Trophoblast cell (in vitro differentiated cells and primary cell): ENCODE measurements at regions not wholly inside any gene's neighbourhood (a gene's known extent, or its start where the extent isn't known, plus 50 kb on each side); places are given as distances from the start of the nearest gene placed in this dataset.

Source experiments
- DNase-seq, 2 donors: peaks; one replicate each; pipeline ENCODE4 v3.0.0-alpha.2; 2016
- H2AFZ ChIP-seq: 2 replicates; pipeline ENCODE4 v1.6.1; 2013; ENCODE audit warnings: low read length, moderate library complexity, mild to moderate bottlenecking; ENCODE audit not compliant: insufficient read depth, poor library complexity
- H2AK5ac ChIP-seq: 2 replicates; pipeline ENCODE4 v1.6.1; 2013; ENCODE audit warnings: mild to moderate bottlenecking, low read length
- H2BK120ac ChIP-seq: 2 replicates; pipeline ENCODE4 v1.6.1; 2013; ENCODE audit warnings: low read length, mild to moderate bottlenecking, moderate library complexity; ENCODE audit not compliant: insufficient read depth, poor library complexity
- H2BK12ac ChIP-seq: 2 replicates; pipeline ENCODE4 v1.6.1; 2013; ENCODE audit warnings: mild to moderate bottlenecking, low read length, moderate library complexity
- H2BK5ac ChIP-seq: 2 replicates; pipeline ENCODE4 v1.6.1; 2013; ENCODE audit warnings: low read length, low read depth, moderate library complexity, mild to moderate bottlenecking; ENCODE audit not compliant: poor library complexity
- H3K14ac ChIP-seq: 2 replicates; pipeline ENCODE4 v1.6.1; 2013; ENCODE audit warnings: mild to moderate bottlenecking, low read length
- H3K18ac ChIP-seq: 2 replicates; pipeline ENCODE4 v1.6.1; 2013; ENCODE audit warnings: mild to moderate bottlenecking, low read length
- H3K23ac ChIP-seq: 2 replicates; pipeline ENCODE4 v1.6.1; 2013; ENCODE audit warnings: low read length
- H3K27ac ChIP-seq: 2 replicates; pipeline ENCODE4 v1.5.1; 2013; ENCODE audit warnings: low read depth, mild to moderate bottlenecking, inconsistent platforms, low read length, moderate library complexity
- H3K27me3 ChIP-seq: 2 replicates; pipeline ENCODE4 v1.6.1; 2013; ENCODE audit warnings: inconsistent platforms, mild to moderate bottlenecking, low read length, moderate library complexity; ENCODE audit not compliant: insufficient read depth
- H3K36me3 ChIP-seq, 2 experiments: 1 replicate in 1 of 2; 2 replicates in 1 of 2; pipeline ENCODE4 v1.6.1; 2013; ENCODE audit warnings: low read length in 2 of 2, mild to moderate bottlenecking in 2 of 2, moderate library complexity in 1 of 2; ENCODE audit not compliant: insufficient read depth in 2 of 2, control insufficient read depth in 1 of 2
- H3K4ac ChIP-seq: 2 replicates; pipeline ENCODE4 v1.6.1; 2013; ENCODE audit warnings: low read depth, mild to moderate bottlenecking, low read length, moderate library complexity
- H3K4me1 ChIP-seq, 2 experiments: 1 replicate in 1 of 2; 2 replicates in 1 of 2; pipeline ENCODE4 v1.6.1; 2013; ENCODE audit warnings: low read length in 2 of 2, mild to moderate bottlenecking in 2 of 2, moderate library complexity in 1 of 2; ENCODE audit not compliant: insufficient read depth in 2 of 2, control insufficient read depth in 1 of 2
- H3K4me2 ChIP-seq: 2 replicates; pipeline ENCODE4 v1.6.1; 2013; ENCODE audit warnings: inconsistent platforms, mild to moderate bottlenecking, low read length, moderate library complexity
- H3K4me3 ChIP-seq: 2 replicates; pipeline ENCODE4 v1.5.1; 2013; ENCODE audit warnings: mild to moderate bottlenecking, low read depth, low read length, inconsistent platforms
- H3K79me1 ChIP-seq: one replicate; pipeline ENCODE4 v1.6.1; 2013; ENCODE audit warnings: low read length
- H3K79me2 ChIP-seq: 2 replicates; pipeline ENCODE4 v1.6.1; 2013; ENCODE audit warnings: low read length, mild to moderate bottlenecking; ENCODE audit not compliant: control insufficient read depth, insufficient read depth, poor library complexity
- H3K9ac ChIP-seq: 2 replicates; pipeline ENCODE4 v1.6.1; 2013; ENCODE audit warnings: mild to moderate bottlenecking, low read length
- H3K9me3 ChIP-seq: 2 replicates; pipeline ENCODE4 v1.6.1; 2013; ENCODE audit warnings: low read depth, mild to moderate bottlenecking, control low read depth, inconsistent platforms, low read length; ENCODE audit not compliant: insufficient read depth
- H4K12ac ChIP-seq: 2 replicates; pipeline ENCODE4 v1.6.1; 2013; ENCODE audit warnings: low read depth, mild to moderate bottlenecking, low read length, moderate library complexity
- H4K8ac ChIP-seq: 2 replicates; pipeline ENCODE4 v1.6.1; 2013; ENCODE audit warnings: low read depth, mild to moderate bottlenecking, low read length, moderate library complexity
- H4K91ac ChIP-seq: one replicate; pipeline ENCODE4 v1.6.1; 2013; ENCODE audit warnings: low read depth, mild to moderate bottlenecking, low read length, moderate library complexity
- WGBS: extraction: QIAGEN DNeasy Blood & Tissue Kit; methylation state at CpG from one replicate; pipeline ENCODE4 v1.1.7; 2013; ENCODE audit warnings: missing lambda C conversion rate; ENCODE audit not compliant: insufficient read length, insufficient coverage; ENCODE audit errors: extremely low coverage; 5-methylcytosine and 5-hydroxymethylcytosine counted together

GRCh38 chr21:17949421-17949820 lies 130.3 kb upstream of the C21orf91 start:
- Histone ChIP-seq H3K14ac (no peak overlapping the region), H3K9ac (no peak overlapping the region), H4K91ac (no peak overlapping the region), H2BK12ac (no peak overlapping the region), H3K79me2 (no peaks in the 10 kb centered on the region), H4K12ac (no peak overlapping the region), H2BK120ac (no peak overlapping the region), H3K79me1 (no peaks in the 10 kb centered on the region), H3K23ac (no peak overlapping the region), H3K27me3 (no peaks in the 10 kb centered on the region), H2AFZ (no peak overlapping the region), H3K9me3 (peaks cover 1% of the 10 kb centered on the region), H4K8ac (no peak overlapping the region), H2BK5ac (no peak overlapping the region), H3K27ac (no peak overlapping the region), H2AK5ac (no peak overlapping the region), H3K4me1 (no peaks in the 10 kb centered on the region), H3K4me2 (no peak overlapping the region), H3K36me3 (no peaks in the 10 kb centered on the region), H3K4ac (no peak overlapping the region), H3K4me3 (no peak overlapping the region), H3K18ac (no peak overlapping the region)
- peak in 1 of 2 donors; percentile 32 for DNase-seq

GRCh38 chr21:17947531-17947930 lies 128.4 kb upstream of the C21orf91 start:
- no peak for DNase-seq
- no peaks in the 10 kb centered on the region for H3K27me3 ChIP-seq
- H3K4me2 ChIP-seq = no peak overlapping the region
- H3K4ac ChIP-seq = no peak overlapping the region
- no peaks in the 10 kb centered on the region for H3K4me1 ChIP-seq
- H3K79me2 ChIP-seq = no peaks in the 10 kb centered on the region
- no peak overlapping the region for H2BK12ac ChIP-seq
- H2AFZ ChIP-seq = no peak overlapping the region
- no peak overlapping the region for H3K9ac ChIP-seq
- no peak overlapping the region for H3K14ac ChIP-seq
- no peak overlapping the region for H3K4me3 ChIP-seq
- no CpG with 5 or more reads among the region's 2 CpGs for WGBS
- no peak overlapping the region for H4K8ac ChIP-seq
- H3K23ac ChIP-seq = no peak overlapping the region
- H2BK120ac ChIP-seq = no peak overlapping the region
- H2BK5ac ChIP-seq = no peak overlapping the region
- H3K36me3 ChIP-seq = no peaks in the 10 kb centered on the region
- peaks cover 2% of the 10 kb centered on the region for H3K9me3 ChIP-seq
- no peak overlapping the region for H2AK5ac ChIP-seq
- H3K79me1 ChIP-seq = no peaks in the 10 kb centered on the region
- no peak overlapping the region for H3K18ac ChIP-seq
- no peak overlapping the region for H4K91ac ChIP-seq
- H4K12ac ChIP-seq = no peak overlapping the region
- H3K27ac ChIP-seq = no peak overlapping the region

- Histone ChIP-seq H3K79me1 (no peaks in the 10 kb centered on the region), H4K8ac (no peak overlapping the region), H3K79me2 (no peaks in the 10 kb centered on the region), H2AK5ac (no peak overlapping the region), H3K4me3 (no peak overlapping the region), H3K14ac (no peak overlapping the region), H4K91ac (no peak overlapping the region), H3K9ac (no peak overlapping the region), H3K4ac (no peak overlapping the region), H3K36me3 (no peaks in the 10 kb centered on the region), H2BK5ac (no peak overlapping the region), H2BK120ac (no peak overlapping the region), H2AFZ (no peak overlapping the region), H3K4me2 (no peak overlapping the region), H3K9me3 (no peaks in the 10 kb centered on the region), H3K4me1 (peaks cover 0 to 4% of the 10 kb centered on the region in 2 experiments), H3K23ac (no peak overlapping the region), H2BK12ac (no peak overlapping the region), H3K27me3 (no peaks in the 10 kb centered on the region), H4K12ac (no peak overlapping the region), H3K18ac (no peak overlapping the region), H3K27ac (no peak overlapping the region)
- WGBS = no CpG with 5 or more reads among the region's 4 CpGs
- peak in 1 of 2 donors; percentile 14 for DNase-seq
These were observed 111.9 kb upstream of the C21orf91 start for GRCh38 chr21:17931080-17931479.

- Histone ChIP-seq H2BK120ac (no peak overlapping the region), H3K14ac (no peak overlapping the region), H3K4me1 (peaks cover 0 to 4% of the 10 kb centered on the region in 2 experiments), H3K4me3 (no peak overlapping the region), H3K4ac (no peak overlapping the region), H4K91ac (no peak overlapping the region), H2AFZ (no peak overlapping the region), H3K27ac (no peak overlapping the region), H3K27me3 (no peaks in the 10 kb centered on the region), H3K36me3 (no peaks in the 10 kb centered on the region), H3K9me3 (no peaks in the 10 kb centered on the region), H3K23ac (no peak overlapping the region), H4K12ac (no peak overlapping the region), H4K8ac (no peak overlapping the region), H2BK12ac (no peak overlapping the region), H2AK5ac (no peak overlapping the region), H3K9ac (no peak overlapping the region), H3K79me1 (no peaks in the 10 kb centered on the region), H3K4me2 (no peak overlapping the region), H3K18ac (no peak overlapping the region), H2BK5ac (no peak overlapping the region), H3K79me2 (no peaks in the 10 kb centered on the region)
- WGBS = no CpG with 5 or more reads among the region's 1 CpG
- peak; percentile 70 to 93 for DNase-seq
These were observed 110.9 kb upstream of the C21orf91 start for GRCh38 chr21:17930093-17930492.
